GM21447 (cell line): ENCODE measurements at regions not wholly inside any gene's neighbourhood (a gene's known extent, or its start where the extent isn't known, plus 50 kb on each side); places are given as distances from the start of the nearest gene placed in this dataset.

Experiments used
- ATAC-seq: cut with Tn5 transposase; IDR thresholded peaks from one replicate; pipeline ENCODE4 v1.9.1; 2021; ENCODE audit not compliant: unreplicated experiment

GRCh38 chr5:72035831-72036230 is 71.4 kb upstream of the MAP1B start:
- no peak for ATAC-seq

DNA sequence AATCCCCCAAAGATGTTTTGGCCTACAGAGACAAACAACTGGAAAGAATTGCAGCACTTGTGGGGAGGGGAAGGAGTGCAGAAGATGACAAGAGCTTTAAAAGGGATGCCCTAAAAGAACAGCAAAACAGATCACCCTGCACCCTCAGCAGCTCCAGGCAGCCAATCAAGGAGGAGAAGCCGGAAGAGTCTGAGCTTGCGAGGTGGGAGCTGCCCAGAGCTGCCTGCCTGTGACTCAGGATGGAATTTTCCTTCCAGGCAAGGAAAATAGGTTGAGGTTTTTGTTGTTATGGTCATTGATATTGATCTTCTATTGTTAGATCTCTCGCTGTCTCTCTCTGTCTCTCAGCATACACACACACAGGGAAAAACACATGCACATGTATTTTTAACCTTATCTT is 70.3 kb upstream of the MAP1B start:
- ATAC-seq: no peak

DNA sequence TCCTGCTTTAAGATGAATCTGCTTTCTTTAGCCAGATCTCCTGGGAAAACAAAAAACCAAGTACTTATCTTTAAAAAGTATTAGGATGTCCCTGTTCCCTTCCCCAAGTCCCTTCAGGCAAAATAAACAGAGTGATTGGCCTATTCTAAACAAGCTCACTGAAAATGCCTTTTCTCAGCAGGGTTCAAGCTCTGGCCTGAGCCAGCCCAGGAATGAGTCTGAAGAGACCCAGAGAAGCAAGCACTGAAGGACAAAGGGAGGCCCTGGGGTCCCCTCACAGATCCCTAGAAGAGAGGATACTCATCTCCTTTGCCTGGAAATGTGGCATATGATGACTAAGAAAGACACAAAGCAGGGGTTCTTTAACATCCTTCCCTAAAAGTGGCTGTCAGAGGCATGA is 66.8 kb upstream of the MAP1B start:
- ATAC-seq: no peak

DNA sequence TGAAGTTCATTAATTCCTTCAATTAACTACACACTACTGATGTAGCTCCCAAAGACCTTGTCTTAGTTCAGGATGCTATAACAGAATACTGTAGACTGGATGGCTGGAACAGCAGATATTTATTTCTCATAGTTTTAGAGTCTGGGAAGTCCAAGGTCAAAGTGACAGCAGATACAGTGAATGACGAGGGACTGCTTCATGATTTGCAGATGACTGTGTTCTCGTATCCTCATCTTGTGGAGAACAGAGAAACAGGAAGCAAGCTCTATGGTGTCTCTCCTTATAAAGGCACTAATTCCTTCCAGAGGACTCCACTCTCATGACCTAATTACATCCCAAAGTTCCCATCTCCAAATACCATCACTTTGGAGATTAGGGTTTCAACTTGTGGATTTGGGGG is 65.6 kb upstream of the MAP1B start:
- no peak for ATAC-seq

- no peak for ATAC-seq
Observed at GRCh38 chr5:72042097-72042496, 65.2 kb upstream of the MAP1B start.

- ATAC-seq: no peak
Observed at GRCh38 chr5:72045692-72046091, 61.6 kb upstream of the MAP1B start.

- ATAC-seq: no peak
Observed at GRCh38 chr5:72046106-72046505, 61.2 kb upstream of the MAP1B start.

DNA sequence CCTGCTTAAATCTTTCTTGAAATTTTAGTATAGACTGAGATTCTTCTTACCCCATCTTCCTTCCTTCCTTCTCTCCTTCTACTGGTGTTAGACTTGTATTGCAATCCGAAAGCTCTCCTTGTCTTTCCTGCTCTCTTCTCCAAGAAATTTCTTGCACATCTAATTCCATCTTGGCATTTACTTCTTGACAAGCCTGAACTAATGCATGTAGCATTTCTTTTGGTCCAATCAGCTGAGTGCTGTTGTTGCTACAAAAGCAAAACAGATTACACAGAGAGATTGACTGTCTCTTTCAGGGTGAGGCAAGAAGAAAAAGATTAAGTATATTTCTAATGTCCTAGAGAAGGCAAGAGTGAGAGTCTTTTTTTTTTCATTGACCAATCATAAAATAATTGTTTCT is 51.6 kb upstream of the MAP1B start:
- no peak for ATAC-seq
